Upper lobe of left lung (tissue), 4 donors: ENCODE measurements at regions not wholly inside any gene's neighbourhood (a gene's known extent, or its start where the extent isn't known, plus 50 kb on each side); places are given as distances from the start of the nearest gene placed in this dataset.

Source experiments
- EP300 ChIP-seq, 4 donors: sonication (generic); formaldehyde crosslinking; IDR thresholded peaks; one replicate each; pipeline ENCODE4 v1.5.1; 2017; ENCODE audit warnings: antibody characterized with exemption in 4 of 4, control low read depth in 2 of 4
- POLR2A ChIP-seq, 4 donors: fragments of 450-650 bp; IDR thresholded peaks; one replicate each; pipeline ENCODE4 v1.5.1; 2016 to 2017; ENCODE audit warnings: antibody characterized with exemption in 4 of 4, mild to moderate bottlenecking in 2 of 4
- POLR2AphosphoS5 ChIP-seq, 2 donors: sonication (generic); formaldehyde crosslinking; IDR thresholded peaks; one replicate each; pipeline ENCODE4 v1.5.1; 2017; ENCODE audit warnings: antibody characterized with exemption in 2 of 2
- TF ChIP-seq, protein P1 (sequence below), 6 experiments: fragments of 450-650 bp in 4 of 6; fragments of 200-600 bp in 2 of 6; sonication (generic) in 2 of 6; IDR thresholded peaks; one replicate each; pipeline ENCODE4 v1.5.1; 2016 to 2019; ENCODE audit warnings: antibody characterized with exemption in 6 of 6

DNA sequence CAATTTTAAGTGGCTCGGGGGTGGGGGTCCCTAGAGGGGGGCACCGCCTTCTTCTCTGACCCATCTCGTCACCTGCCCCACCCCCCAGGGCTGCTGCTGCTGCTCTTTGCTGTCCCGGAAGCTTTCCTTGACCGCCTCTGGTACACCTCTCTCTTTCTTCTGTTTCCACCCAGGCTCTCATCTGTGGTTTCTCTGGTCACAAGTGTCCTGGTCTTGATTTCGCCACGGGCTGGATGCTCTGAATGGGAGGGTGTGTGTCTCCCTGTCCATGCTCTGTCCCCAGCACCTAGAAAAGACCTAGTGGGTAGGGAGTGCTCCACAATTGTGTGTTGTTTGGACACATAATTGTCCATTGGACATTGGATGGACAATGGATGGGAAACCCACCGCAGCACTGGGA, 134.7 kb upstream of the CIBAR2 start:
- TF ChIP-seq, protein P1, sequence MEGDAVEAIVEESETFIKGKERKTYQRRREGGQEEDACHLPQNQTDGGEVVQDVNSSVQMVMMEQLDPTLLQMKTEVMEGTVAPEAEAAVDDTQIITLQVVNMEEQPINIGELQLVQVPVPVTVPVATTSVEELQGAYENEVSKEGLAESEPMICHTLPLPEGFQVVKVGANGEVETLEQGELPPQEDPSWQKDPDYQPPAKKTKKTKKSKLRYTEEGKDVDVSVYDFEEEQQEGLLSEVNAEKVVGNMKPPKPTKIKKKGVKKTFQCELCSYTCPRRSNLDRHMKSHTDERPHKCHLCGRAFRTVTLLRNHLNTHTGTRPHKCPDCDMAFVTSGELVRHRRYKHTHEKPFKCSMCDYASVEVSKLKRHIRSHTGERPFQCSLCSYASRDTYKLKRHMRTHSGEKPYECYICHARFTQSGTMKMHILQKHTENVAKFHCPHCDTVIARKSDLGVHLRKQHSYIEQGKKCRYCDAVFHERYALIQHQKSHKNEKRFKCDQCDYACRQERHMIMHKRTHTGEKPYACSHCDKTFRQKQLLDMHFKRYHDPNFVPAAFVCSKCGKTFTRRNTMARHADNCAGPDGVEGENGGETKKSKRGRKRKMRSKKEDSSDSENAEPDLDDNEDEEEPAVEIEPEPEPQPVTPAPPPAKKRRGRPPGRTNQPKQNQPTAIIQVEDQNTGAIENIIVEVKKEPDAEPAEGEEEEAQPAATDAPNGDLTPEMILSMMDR (IDR thresholded peaks at IDR 0.05), result no peak
- TF ChIP-seq POLR2A (IDR thresholded peaks at IDR 0.05) (no peak), EP300 (IDR thresholded peaks at IDR 0.05) (no peak), POLR2AphosphoS5 (IDR thresholded peaks at IDR 0.05) (no peak)
